Loucy (cell line): ENCODE measurements at regions not wholly inside any gene's neighbourhood (a gene's known extent, or its start where the extent isn't known, plus 50 kb on each side); places are given as distances from the start of the nearest gene placed in this dataset.
"Not testable (repeated sequence)": the region's sequence is repeated elsewhere in the genome, so short reads cannot be mapped to it uniquely, and the experiment has no call there.

Source experiments
- CTCF ChIP-seq: fragments of 200-600 bp; sonication (generic); conservative IDR thresholded peaks from 2 replicates; pipeline ENCODE4 v1.5.1; 2014; ENCODE audit warnings: mild to moderate bottlenecking, antibody characterized with exemption, low read length
- EZH2phosphoT487 ChIP-seq: fragments of 200-600 bp; IDR thresholded peaks from 2 replicates; pipeline ENCODE4 v1.6.1; 2018; ENCODE audit warnings: antibody characterized with exemption, mild to moderate bottlenecking, moderate library complexity, borderline replicate concordance

- not testable (repeated sequence) for TF ChIP-seq CTCF, EZH2phosphoT487
Measured at GRCh38 chr12:5341086-5341485, 90.8 kb upstream of the NTF3 start.
